Fibroblast of skin of back (primary cell): ENCODE measurements at regions not wholly inside any gene's neighbourhood (a gene's known extent, or its start where the extent isn't known, plus 50 kb on each side); places are given as distances from the start of the nearest gene placed in this dataset.
"Not testable (repeated sequence)": the region's sequence is repeated elsewhere in the genome, so short reads cannot be mapped to it uniquely, and the experiment has no call there.

ENCODE experiments used
- DNase-seq: peaks from one replicate; pipeline ENCODE4 v3.0.0-alpha.2; 2013

DNA sequence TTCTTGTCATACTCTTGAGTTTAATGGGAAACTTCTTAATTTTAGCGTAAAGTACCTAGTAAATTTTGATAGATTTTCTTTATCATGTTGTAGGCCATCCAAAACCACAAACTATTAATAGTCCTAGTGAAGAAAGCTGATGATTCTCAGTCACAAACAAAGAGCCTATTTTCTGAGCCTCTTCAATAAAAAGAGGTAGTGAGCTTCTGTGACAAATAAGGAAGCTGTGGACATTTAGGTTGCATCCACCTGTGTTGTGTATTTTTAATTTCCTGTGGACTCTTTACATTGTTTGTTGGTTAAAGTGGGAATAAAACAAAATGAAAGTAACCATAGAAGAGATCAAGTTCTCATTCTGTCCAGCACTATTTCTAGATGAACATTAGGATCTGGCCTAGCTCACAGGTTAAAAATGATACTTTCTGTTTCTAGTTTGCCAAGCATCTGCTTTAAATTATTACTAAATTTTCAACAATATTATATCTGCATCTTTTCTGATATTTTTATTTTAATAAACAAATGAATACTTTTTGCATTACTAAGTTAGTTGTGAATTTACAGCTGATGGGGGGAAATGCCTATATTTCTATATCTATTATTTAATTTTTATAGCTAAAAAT, 702.2 kb upstream of the ADGRL4 start:
- no peak for DNase-seq

GRCh38 chr1:79705218-79705617, 698.7 kb upstream of the ADGRL4 start:
- DNase-seq: no peak

DNA sequence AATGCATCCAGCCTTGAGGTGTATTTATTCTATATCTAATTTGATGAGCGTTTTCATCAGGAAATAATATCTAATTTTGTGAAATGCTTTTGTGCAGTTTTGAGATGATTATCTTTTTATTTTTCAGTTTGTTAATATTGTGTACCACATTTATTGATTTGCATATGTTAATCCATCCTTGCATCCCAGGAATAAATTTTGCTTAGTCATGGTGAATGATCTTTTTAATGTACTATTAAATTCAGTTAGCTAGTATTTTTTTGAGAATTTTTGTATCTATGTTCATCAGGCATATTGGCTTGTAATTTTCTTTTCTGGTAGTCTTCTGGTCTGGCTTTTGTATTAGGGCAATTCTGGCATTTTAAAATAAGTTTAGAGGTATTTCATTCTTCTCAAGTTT, 697.5 kb upstream of the ADGRL4 start:
- DNase-seq: no peak

DNA sequence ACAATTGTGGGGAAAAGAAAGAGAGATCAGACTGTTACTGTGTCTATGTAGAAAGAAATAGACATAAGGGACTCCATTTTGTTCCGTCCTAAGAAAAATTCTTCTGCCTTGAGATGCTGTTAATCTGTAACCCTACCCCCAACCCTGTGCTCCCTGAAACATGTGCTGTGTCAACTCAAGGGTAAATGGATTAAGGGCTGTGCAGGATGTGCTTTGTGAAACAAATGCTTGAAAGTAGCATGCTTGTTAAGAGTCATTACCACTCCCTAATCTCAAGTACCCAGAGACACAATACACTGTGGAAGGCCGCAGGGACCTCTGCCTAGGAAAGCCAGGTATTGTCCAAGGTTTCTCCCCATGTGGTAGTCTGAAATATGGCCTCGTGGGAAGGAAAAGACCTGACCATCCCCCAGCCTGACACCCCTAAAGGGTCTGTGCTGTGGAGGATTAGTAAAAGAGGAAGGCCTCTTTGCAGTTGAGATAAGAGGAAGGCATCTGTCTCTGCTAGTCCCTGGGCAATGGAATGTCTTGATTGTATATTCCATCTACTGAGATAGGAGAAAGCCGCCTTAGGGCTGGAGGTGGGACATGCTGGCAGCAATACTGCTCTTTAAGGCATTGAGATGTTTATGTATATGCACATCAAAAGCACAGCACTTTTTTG, 695.9 kb upstream of the ADGRL4 start:
- DNase-seq: not testable (repeated sequence)

DNA sequence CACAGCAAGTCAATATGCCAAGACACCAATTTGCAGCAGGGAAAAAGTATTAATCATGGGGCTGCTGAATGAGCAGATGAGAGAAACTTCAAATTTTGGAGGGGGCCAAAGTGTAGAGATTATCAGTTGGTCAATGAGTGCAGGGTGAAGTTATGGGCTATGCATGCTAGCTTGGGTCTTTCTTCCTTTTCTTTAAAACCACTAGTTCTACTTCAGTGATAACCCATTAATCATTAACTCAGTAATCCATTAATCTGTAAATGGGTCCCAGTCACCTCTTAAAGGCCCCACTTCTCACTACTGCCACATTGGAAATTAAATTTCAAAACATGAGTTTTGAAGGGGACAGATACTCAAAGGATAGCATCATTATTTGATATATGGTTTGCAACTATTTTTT, 688.6 kb upstream of the ADGRL4 start:
- no peak for DNase-seq

DNA sequence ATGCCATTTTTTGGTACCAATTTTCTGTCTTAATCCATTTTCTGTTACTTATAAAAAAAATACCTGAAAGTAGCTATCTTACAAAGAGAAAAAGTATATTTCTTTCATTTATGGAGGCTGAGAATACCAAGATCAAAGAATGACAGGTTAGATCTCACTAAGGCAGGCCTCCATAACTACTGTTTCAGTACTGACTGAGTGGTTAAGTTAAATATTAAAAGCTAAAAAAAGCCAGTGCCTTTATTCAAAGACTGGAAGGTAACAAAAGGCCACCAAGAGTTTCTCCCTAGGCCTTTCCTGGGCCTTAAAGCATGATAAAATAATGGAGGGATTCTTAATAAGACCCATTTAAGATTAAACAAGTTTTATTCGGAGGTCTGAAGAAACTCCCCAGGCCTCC, 687.7 kb upstream of the ADGRL4 start:
- DNase-seq: no peak

- DNase-seq: no peak
Measured at GRCh38 chr1:79693441-79694114, 687.0 kb upstream of the ADGRL4 start.

GRCh38 chr1:79692519-79692918, 686.0 kb upstream of the ADGRL4 start:
- DNase-seq: no peak

DNA sequence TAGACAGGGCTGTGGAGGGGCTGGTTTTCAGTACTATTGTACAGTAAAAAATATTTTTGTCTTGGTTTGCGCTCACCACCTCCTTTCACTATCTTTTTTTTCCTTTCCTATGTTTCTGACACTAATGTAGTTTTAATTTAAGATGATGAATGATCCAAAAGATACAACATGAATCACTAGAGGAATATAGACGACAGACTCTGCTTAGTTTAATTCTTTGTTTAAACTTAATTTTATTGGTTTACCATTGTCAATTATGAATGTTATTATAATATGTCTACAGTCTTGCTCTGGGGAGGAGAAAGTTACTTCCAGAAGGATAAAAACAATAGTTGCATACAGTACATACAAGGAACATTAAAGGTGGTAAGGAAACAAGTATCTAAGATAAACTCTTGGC, 682.4 kb upstream of the ADGRL4 start:
- no peak for DNase-seq

DNA sequence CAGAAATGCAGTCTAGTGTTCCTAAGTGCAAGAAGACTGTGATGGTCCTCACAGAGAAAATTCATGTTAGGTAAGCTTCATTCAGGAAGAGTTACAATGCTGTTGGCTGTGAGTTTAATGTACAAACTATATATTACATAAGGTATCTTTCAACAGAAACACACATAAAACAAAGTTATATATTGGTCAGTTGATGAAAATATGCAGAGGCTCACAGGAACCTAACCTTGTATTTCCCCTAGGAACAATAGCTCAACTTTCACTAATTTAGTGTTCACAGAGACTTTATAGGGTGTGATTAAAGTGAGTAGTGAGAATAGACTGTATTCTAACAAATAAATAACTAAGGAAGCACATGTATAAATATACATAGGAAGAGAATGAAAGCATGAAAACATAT, 676.9 kb upstream of the ADGRL4 start:
- no peak for DNase-seq

DNA sequence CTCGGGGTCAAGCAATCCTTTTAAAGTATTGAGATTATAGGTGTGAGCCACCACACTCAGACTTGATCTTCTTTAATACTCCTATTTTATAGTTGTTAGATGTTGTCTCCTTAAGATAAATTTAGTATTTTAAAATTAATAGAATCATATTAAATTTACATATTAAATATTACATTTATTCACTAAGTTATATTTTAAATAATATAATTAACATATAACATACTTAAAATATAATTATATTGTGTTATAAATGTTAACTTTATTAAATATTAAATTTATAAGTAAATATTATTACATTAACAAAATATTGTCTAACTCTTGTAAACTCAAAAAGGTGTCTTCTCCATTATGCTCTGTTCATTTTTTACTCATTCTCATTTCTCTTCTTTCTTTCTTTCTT, 675.9 kb upstream of the ADGRL4 start:
- no peak for DNase-seq

DNA sequence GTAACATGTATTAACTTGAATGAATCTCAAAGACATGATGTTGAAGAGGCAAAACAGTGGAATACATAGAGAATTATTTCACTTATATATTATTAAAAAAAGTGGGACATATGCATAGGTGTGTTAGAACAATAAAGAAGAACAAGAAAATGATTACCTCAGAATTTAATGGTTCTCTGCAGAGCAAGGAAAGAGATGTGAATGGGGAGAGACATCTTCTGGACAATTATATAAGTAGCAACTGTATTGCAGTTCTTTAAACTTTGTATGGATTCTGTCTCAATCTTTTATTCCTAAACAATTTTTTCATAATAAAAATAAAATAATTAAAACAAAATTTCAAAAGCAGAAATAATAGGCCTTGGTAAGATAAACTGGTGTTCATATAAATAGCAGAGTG, 674.9 kb upstream of the ADGRL4 start:
- DNase-seq: no peak

DNA sequence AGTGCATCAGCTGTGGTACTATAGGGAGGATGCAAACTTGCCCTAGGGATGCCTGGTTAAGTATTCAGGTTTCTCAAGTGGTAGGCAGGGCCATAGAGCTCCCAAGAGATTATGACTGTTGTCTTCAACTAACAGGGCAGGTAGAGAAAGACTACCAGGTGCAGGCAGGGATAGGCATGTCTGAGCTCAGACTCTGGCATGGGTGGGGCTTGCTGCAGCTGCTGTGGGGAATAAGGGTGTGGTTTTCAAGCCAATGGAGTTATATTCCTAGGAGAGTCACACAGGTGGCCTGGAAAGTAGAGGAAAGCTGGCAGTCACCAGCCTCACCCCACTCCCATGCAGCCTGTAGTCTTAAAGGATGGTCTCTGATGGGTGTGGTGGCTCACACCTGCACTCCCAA, 673.4 kb upstream of the ADGRL4 start:
- no peak for DNase-seq

DNA sequence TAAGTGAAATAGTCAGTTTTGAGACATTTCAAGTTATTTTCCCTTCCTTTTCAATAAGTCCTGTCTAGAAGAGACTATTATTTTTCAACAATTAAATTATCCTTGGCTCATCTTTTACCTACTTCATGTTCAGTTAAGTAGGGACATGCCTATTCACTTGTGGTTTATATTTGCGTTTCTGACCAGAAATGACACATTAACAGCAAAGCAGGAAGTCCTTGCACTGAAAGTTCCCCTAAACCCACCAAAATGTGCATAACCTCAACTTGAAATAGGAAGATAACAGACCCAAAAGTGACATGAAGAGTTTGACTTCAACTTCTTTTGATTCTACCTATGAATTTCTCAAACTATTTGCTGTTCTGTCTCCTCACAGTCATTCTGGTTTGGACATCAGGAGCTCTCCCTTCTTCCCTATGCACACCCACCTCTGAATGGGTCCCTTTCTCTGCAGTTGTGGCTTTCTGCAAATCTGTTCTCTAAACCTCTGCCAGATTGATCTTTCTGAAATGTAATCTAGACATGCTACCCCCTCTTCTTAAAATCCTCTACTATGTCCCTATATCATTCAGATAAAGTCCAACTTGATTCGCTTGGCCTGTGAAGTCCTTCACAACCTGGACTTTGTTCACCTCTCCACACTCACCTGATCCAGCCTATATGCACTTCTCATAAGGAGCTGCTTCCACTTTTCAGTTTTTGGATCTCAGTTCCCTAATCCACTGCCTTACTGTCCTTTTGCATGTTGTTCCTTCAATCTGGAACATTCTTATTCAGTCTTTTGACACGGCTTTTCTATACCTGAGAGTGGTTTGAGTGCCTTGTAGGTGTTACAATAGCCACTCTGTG, 661.5 kb upstream of the ADGRL4 start:
- DNase-seq: no peak

- DNase-seq: no peak
Measured at GRCh38 chr1:79667166-79667565, 660.6 kb upstream of the ADGRL4 start.

DNA sequence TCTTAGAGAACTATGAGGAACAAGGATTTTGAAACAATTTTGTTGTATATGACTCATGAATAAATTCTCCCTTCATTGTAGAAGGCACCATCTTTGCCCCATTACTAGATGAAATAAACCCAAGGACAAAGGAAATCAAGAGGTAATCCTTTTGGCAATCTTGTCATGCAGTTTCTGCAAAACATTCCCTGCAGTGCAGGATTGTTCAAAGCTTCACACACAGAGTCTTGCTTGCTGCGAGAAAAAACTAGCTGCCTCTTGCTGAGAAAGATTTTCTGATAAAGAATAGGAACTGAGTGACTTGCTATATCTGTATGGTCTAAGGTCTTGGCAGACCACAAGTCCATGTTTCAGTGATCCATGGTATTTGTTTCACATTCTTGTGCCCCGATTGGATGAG, 657.4 kb upstream of the ADGRL4 start:
- DNase-seq: peak; percentile 13

- DNase-seq: no peak
Measured at GRCh38 chr1:79662596-79662995, 656.1 kb upstream of the ADGRL4 start.

GRCh38 chr1:79660129-79660528, 653.6 kb upstream of the ADGRL4 start:
- DNase-seq: no peak

GRCh38 chr1:79657951-79658658, 651.6 kb upstream of the ADGRL4 start:
- DNase-seq: no peak

GRCh38 chr1:79655876-79656275, 649.3 kb upstream of the ADGRL4 start:
- DNase-seq: no peak

DNA sequence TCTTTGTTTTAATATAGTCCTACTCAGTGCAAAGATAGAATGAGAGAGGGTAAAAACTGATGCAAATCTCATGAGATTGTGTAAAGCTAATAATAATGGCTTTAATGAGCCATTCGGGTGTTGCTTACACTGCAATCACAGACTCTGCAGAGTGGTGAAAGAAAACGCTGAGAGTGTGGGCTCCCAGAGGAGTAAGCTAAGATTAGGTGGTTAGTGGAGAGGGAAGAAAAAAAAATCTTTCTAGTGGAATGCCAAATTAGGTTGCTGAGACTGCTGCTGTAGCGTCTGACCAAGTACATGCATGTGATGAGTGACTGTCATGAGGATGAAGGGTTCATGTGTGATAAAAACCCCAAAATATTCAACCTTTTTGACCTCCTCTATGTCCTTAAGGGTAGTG, 645.9 kb upstream of the ADGRL4 start:
- DNase-seq: no peak

- DNase-seq: no peak
Measured at GRCh38 chr1:79648126-79648525, 641.6 kb upstream of the ADGRL4 start.

GRCh38 chr1:79646880-79647279, 640.4 kb upstream of the ADGRL4 start:
- no peak for DNase-seq
